GM04503 (cell line): ENCODE measurements at regions not wholly inside any gene's neighbourhood (a gene's known extent, or its start where the extent isn't known, plus 50 kb on each side); places are given as distances from the start of the nearest gene placed in this dataset.
"Not testable (repeated sequence)": the region's sequence is repeated elsewhere in the genome, so short reads cannot be mapped to it uniquely, and the experiment has no call there.

Experiments
- DNase-seq: peaks from one replicate; pipeline ENCODE4 v3.0.0-alpha.2; 2012; ENCODE audit warnings: low read depth

- DNase-seq = no peak
Observed at GRCh38 chr15:69924531-69924930, 173.2 kb downstream of the TLE3 start.

GRCh38 chr15:69926006-69926405, 171.7 kb downstream of the TLE3 start:
- no peak for DNase-seq

DNA sequence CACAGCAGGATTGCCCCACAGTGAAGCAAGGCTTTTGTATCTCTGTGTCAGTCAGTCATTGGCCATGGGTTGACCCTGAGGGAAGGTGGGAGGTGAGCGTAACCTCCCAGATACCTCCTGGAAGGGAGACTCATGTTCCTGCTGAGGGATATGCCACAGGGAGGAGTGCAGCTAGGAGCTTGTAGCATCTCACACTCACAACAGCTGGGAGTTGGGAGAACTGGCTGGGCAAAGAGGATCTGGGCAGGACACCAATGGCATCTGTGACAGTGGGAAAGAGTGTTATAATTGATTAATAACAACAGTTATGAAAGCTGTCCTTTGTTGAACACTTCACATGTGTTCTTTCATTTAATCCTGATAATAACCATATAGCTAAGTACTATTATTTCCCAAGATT, 171.0 kb downstream of the TLE3 start:
- no peak for DNase-seq

GRCh38 chr15:69928890-69929289, 168.8 kb downstream of the TLE3 start:
- DNase-seq = not testable (repeated sequence)

DNA sequence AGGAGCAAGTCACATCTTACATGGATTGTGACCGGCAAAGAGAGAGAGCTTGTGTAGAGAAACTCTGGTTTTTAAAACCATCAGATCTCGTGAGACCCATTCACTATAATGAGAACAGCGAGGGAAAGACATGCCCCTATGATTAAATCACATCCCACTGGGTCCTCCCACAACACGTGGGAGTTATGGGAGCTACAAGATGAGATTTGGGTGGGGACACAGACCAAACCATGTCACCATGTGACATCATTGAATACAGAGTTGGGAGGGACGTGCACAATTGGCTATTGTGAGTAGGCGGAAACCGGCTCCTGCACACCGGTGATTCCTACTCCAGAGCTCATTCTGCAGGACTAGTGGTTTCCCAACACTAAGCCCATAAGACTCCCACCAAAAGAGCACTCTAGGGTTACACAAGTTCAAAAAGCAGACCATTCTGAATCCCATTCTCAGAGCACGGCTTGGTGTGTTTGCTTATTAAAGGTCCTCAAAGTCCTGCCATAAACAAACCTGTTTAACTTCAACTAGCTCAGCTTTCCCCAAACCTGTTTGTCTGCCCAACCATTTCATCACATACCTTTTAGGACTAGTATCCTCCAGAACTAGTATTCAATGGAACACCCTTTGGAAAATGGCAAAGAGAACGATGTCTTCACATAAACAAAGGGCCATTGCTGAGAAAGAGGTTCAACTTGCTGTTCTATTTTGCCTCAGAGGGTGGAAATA, 167.6 kb downstream of the TLE3 start:
- DNase-seq = no peak

- no peak for DNase-seq
Observed at GRCh38 chr15:69930754-69931153, 167.0 kb downstream of the TLE3 start.

DNA sequence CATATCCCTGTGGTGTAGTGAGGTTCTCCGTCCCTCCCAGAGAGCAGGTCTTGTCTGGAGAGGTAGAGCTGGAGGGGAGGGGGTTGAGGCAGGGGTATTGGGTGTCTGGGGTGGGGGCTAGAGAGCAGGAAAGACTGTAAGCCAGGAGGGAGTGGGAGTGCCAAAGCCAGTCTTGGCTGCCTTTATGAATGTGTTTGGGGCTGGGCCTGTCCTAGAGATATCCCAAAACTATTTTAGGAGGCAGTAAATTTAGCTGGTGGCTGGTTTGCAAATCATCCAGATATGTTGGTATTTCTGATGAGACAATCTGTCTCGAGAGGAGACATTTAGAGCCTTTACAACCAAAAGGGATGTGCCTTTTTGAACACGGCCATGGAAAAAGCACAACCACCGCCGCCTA, 166.6 kb downstream of the TLE3 start:
- DNase-seq = no peak

GRCh38 chr15:69934607-69935006, 163.1 kb downstream of the TLE3 start:
- no peak for DNase-seq

DNA sequence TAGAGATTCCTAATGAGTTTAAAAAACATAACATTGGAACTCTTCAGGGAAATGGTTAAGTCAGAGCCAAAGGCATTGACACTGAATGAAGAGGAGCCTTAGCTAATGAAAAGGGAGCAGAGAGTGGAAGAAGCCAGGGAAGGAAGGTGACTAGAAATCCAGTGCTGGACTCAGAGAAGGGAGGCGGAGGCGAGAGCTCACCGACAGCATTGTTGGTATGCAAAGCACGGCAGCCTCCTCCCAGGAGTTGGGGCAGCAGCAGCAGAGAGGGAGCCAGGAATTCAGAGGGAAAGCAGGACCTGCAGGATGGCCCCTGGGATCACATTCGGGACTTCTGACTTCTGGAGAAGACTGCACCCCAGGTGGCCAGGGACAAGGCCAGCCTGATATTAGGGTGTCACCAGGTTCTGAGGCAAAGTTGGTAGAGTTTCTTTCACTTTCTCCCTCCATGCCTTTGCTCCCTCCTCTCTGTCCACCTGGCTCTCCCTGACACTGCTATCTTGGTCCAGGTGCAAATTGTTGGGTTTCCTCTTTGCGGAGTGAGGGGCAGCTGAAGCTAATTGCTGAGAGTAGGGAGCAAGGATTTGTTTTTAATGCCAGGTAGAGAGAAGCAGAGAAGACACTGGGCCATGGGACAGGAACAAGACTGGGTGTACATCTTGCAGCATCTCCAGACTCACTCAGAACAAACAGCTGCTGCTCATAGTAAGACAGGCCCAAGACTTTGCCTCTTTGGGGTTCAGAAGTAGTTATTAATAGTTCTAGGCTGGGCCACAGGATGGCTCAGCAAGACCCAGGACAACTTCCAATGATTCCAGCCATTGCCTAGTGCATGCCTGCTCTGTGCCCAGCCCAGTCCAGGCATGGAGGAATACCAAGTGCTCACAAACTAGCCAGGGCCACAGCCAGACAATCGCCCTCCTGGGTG, 157.9 kb downstream of the TLE3 start:
- no peak for DNase-seq

- DNase-seq = no peak
Observed at GRCh38 chr15:69940441-69941300, 157.0 kb downstream of the TLE3 start.

GRCh38 chr15:69941301-69941605, 156.5 kb downstream of the TLE3 start:
- no peak for DNase-seq

- DNase-seq = no peak
Observed at GRCh38 chr15:69941706-69942495, 155.8 kb downstream of the TLE3 start.

GRCh38 chr15:69943637-69944036, 154.1 kb downstream of the TLE3 start:
- no peak for DNase-seq

DNA sequence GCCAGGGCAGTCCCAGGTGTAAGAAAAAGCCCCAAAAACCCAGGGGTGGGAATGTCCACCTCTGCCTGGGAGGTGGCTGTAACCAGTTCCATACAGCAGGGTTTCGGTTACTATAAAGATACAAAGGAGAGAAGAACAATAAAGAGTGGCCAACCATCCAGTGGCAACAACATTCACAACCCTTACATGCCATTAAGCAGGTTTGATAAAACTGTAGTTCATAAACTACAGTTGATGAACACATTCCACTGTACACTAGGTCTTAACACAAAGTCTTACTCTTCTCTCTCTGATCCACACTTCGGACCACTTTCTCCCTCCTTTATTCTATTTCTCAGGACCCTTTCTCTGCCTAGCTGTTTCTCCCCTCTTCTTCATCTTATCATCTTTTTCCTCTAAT, 152.0 kb downstream of the TLE3 start:
- DNase-seq = no peak

DNA sequence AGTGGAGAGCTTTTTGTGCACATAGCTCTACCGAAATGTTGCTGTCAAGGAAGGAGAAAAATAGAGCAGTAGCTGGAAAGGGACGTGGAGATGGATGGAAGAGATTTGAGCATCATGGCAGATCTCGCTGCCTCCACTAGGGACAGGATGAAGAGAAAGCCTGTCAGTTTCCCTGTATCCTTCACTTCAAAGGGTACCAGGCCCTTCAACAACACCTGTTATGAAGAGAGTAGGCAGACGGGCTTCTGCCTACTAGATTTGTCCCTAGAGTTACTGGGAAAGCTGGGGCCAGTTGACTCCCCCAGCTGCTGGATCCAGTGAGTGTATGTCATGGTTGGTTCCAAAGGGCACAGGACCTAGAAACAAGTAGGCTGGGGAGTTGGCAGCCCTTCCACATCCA, 150.8 kb downstream of the TLE3 start:
- no peak for DNase-seq

DNA sequence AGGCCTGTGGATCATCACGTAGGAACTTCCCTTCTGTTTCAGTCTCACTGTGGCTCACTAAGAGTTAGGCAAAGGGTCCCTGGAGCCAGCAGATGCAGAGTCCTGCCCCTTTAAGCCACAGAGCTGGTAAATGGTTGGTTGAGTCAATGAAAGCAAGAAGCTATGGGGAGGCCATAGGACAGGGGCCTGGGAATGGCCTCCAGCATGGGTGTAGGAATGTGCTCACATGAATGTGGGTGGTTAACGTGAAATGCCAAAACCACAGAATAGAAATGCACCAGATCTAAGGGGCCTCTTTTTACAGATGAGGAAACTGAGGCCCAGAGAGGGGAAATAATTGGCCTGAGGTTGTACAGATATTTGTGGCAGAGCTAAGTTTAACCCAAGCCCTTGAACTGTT, 150.3 kb downstream of the TLE3 start:
- no peak for DNase-seq

GRCh38 chr15:69949485-69949884, 148.2 kb downstream of the TLE3 start:
- no peak for DNase-seq

DNA sequence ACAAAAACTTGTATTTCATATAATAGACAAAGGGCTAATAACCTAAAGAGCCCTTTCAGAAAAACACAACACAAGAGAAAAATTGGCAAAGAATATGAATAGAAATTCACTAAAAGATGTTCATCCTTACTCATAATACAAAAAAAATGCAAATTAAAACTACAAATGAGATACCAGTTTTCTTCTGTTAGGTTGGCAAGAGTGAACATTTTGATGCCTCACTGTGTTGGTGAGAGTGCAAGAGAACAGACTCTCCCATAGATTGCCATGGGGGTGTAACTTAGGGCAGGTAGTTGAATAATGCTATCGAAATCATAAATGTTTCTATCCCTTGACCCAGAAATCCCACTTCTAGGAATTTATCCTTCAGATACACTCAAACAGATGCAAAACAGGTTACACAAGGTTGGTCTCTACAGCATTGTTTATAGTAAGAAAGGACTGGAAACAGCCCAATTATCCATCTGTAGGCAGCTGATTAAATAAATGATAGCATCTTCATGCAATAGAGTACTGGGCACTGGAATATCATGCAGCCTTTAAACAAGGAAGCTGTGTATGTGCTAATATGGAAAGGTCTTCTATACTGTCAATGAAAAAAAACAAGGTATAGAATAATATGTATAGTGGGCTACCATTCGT, 146.3 kb downstream of the TLE3 start:
- DNase-seq = no peak

- no peak for DNase-seq
Observed at GRCh38 chr15:69951898-69952555, 145.7 kb downstream of the TLE3 start.

- DNase-seq = no peak
Observed at GRCh38 chr15:69953051-69953450, 144.7 kb downstream of the TLE3 start.

DNA sequence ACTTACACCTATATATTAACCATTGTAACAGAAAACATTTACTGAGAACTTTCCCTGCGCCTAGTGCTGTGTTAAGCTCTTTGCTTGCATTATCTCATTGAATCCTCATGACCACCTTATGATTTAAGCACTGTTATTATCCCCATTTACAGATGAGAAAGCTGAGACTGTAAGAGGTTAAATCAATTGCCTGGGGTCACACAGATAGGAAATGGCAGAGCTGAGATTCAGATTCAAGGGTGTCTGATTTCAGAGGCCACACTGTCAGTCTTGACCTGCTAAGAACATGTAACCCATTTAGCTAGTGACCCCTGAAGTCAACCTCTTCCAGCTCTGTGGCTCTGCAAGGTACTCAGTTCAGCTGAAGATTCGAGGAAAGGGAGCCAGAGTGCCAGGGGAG, 143.9 kb downstream of the TLE3 start:
- no peak for DNase-seq
